SK-N-SH treated with all-trans-retinoic acid at 6 μM for 48 hours (cell line): ENCODE measurements at regions not wholly inside any gene's neighbourhood (a gene's known extent, or its start where the extent isn't known, plus 50 kb on each side); places are given as distances from the start of the nearest gene placed in this dataset.

ENCODE experiments used
- ESRRG ChIP-seq: fragments of 250-450 bp; sonication (Bioruptor Pico); IDR thresholded peaks from 2 replicates; pipeline ENCODE4 v1.6.1; 2021; ENCODE audit warnings: mild to moderate bottlenecking
- ISL1 ChIP-seq: fragments of 250-450 bp; sonication (Bioruptor Pico); IDR thresholded peaks from 2 replicates; pipeline ENCODE4 v2.1.2; 2022; ENCODE audit warnings: mild to moderate bottlenecking, moderate library complexity
- ZNF565 ChIP-seq: fragments of 450-650 bp; formaldehyde crosslinking; conservative IDR thresholded peaks from 2 replicates; pipeline ENCODE4 v1.5.0; 2020; ENCODE audit warnings: low read depth, mild to moderate bottlenecking, moderate library complexity
- TF ChIP-seq, protein P1 (sequence below): fragments of 250-450 bp; sonication (Bioruptor Pico); IDR thresholded peaks from 2 replicates; pipeline ENCODE4 v1.8.0; 2020; ENCODE audit warnings: mild to moderate bottlenecking, moderate library complexity, borderline replicate concordance
- TF ChIP-seq, protein P2 (sequence below): fragments of 250-450 bp; sonication (Bioruptor Pico); IDR thresholded peaks from 2 replicates; pipeline ENCODE4 v1.5.0; 2020; ENCODE audit warnings: mild to moderate bottlenecking, moderate library complexity

DNA sequence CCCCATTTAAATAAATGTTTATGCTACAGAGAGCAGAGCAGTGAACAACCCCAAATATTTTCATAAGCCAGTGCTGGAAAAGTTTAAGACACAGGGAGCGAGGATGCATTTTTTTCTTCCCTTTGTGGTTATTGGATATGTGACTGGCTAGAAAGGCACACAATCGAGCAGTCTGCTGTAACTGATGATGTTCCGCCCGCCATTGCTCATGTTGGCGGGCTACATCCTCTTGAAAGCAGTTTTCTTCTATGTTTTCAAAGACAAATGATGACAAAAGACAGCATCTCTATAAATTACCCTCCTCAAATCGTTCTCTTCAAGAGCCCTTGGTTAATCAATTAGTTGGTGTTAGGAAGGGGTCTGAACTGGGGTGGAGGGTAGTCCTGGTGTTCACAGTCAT lies 269.8 kb downstream of the SKAP2 start:
- TF ChIP-seq ESRRG (CRISPR knock-in tag) (no peak), ZNF565 (CRISPR knock-in tag) (no peak), ISL1 (CRISPR knock-in tag) (no peak)
- TF ChIP-seq, protein P1, sequence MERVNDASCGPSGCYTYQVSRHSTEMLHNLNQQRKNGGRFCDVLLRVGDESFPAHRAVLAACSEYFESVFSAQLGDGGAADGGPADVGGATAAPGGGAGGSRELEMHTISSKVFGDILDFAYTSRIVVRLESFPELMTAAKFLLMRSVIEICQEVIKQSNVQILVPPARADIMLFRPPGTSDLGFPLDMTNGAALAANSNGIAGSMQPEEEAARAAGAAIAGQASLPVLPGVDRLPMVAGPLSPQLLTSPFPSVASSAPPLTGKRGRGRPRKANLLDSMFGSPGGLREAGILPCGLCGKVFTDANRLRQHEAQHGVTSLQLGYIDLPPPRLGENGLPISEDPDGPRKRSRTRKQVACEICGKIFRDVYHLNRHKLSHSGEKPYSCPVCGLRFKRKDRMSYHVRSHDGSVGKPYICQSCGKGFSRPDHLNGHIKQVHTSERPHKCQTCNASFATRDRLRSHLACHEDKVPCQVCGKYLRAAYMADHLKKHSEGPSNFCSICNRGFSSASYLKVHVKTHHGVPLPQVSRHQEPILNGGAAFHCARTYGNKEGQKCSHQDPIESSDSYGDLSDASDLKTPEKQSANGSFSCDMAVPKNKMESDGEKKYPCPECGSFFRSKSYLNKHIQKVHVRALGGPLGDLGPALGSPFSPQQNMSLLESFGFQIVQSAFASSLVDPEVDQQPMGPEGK = no peak
- TF ChIP-seq, protein P2, sequence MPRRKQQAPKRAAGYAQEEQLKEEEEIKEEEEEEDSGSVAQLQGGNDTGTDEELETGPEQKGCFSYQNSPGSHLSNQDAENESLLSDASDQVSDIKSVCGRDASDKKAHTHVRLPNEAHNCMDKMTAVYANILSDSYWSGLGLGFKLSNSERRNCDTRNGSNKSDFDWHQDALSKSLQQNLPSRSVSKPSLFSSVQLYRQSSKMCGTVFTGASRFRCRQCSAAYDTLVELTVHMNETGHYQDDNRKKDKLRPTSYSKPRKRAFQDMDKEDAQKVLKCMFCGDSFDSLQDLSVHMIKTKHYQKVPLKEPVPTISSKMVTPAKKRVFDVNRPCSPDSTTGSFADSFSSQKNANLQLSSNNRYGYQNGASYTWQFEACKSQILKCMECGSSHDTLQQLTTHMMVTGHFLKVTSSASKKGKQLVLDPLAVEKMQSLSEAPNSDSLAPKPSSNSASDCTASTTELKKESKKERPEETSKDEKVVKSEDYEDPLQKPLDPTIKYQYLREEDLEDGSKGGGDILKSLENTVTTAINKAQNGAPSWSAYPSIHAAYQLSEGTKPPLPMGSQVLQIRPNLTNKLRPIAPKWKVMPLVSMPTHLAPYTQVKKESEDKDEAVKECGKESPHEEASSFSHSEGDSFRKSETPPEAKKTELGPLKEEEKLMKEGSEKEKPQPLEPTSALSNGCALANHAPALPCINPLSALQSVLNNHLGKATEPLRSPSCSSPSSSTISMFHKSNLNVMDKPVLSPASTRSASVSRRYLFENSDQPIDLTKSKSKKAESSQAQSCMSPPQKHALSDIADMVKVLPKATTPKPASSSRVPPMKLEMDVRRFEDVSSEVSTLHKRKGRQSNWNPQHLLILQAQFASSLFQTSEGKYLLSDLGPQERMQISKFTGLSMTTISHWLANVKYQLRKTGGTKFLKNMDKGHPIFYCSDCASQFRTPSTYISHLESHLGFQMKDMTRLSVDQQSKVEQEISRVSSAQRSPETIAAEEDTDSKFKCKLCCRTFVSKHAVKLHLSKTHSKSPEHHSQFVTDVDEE (CRISPR knock-in tag) = no peak
